ENCODE measurements at regions not wholly inside any gene's neighbourhood (a gene's known extent, or its start where the extent isn't known, plus 50 kb on each side); places are given as distances from the start of the nearest gene placed in this dataset.

- Histone ChIP-seq H3K4me2 (ENCODE audit: low read length) (no peak overlapping the region), H3K27me3 (ENCODE audit: insufficient read depth, low read length) (no peaks in the 10 kb centered on the region), H3K4me1 (ENCODE audit: insufficient read depth, low read length, severe bottlenecking) (no peaks in the 10 kb centered on the region), H3K9me3 (ENCODE audit: low read length) (no peaks in the 10 kb centered on the region), H3K9me2 (ENCODE audit: low read depth, low read length) (no peaks in the 10 kb centered on the region), H3K4me3 (ENCODE audit: low read depth, low read length, poor library complexity, severe bottlenecking) (no peak overlapping the region), H3K9ac (ENCODE audit: low read length) (no peak overlapping the region), H3K27ac (ENCODE audit: low read depth, low read length, poor library complexity, severe bottlenecking) (no peak overlapping the region), H2AFZ (ENCODE audit: low read length) (no peak overlapping the region), H3K79me2 (ENCODE audit: insufficient read depth, low read length) (no peaks in the 10 kb centered on the region), H3F3A (ENCODE audit: insufficient read depth, low read length) (no peaks in the 10 kb centered on the region), H3K36me3 (ENCODE audit: insufficient read depth, low read length) (no peaks in the 10 kb centered on the region), H4K20me1 (ENCODE audit: insufficient read depth, low read length) (no peaks in the 10 kb centered on the region)
- TF ChIP-seq CTCF (IDR thresholded peaks at IDR 0.05; ENCODE audit: low read length), result no peak
- no peak for TF ChIP-seq EZH2 (IDR thresholded peaks at IDR 0.05; ENCODE audit: borderline replicate concordance, low read length)
Measured at GRCh38 chr5:166507810-166508425, 1783.5 kb upstream of the WWC1 start.

- no peaks in the 10 kb centered on the region for H3K36me3 ChIP-seq (ENCODE audit: insufficient read depth, low read length)
- no peaks in the 10 kb centered on the region for H3K9me3 ChIP-seq (ENCODE audit: low read length)
- no peak overlapping the region for H3K9ac ChIP-seq (ENCODE audit: low read length)
Measured at GRCh38 chr5:166509085-166509484, 1782.4 kb upstream of the WWC1 start.

GRCh38 chr5:166517976-166518375, 1773.5 kb upstream of the WWC1 start:
- TF ChIP-seq CTCF (IDR thresholded peaks at IDR 0.05; ENCODE audit: low read length) (no peak), EZH2 (IDR thresholded peaks at IDR 0.05; ENCODE audit: borderline replicate concordance, low read length) (no peak)
- no peak overlapping the region for H3K4me2 ChIP-seq (ENCODE audit: low read length)

More at GRCh38 chr5:166509085-166509484, 1782.4 kb upstream of the WWC1 start:
- no peak overlapping the region for H3K27ac ChIP-seq (ENCODE audit: low read depth, low read length, poor library complexity, severe bottlenecking)
- H4K20me1 ChIP-seq (ENCODE audit: insufficient read depth, low read length), result no peaks in the 10 kb centered on the region
- no peak overlapping the region for H2AFZ ChIP-seq (ENCODE audit: low read length)
- H3K4me1 ChIP-seq (ENCODE audit: insufficient read depth, low read length, severe bottlenecking), result no peaks in the 10 kb centered on the region
- H3K9me2 ChIP-seq (ENCODE audit: low read depth, low read length), result no peaks in the 10 kb centered on the region
- H3K4me2 ChIP-seq (ENCODE audit: low read length), result no peak overlapping the region
- no peak for TF ChIP-seq CTCF (IDR thresholded peaks at IDR 0.05; ENCODE audit: low read length)
- no peak for TF ChIP-seq EZH2 (IDR thresholded peaks at IDR 0.05; ENCODE audit: borderline replicate concordance, low read length)
- H3K79me2 ChIP-seq (ENCODE audit: insufficient read depth, low read length), result no peaks in the 10 kb centered on the region
- no peaks in the 10 kb centered on the region for H3K27me3 ChIP-seq (ENCODE audit: insufficient read depth, low read length)
- H3K4me3 ChIP-seq (ENCODE audit: low read depth, low read length, poor library complexity, severe bottlenecking), result no peak overlapping the region
- H3F3A ChIP-seq (ENCODE audit: insufficient read depth, low read length), result no peaks in the 10 kb centered on the region

More at GRCh38 chr5:166517976-166518375, 1773.5 kb upstream of the WWC1 start:
- Histone ChIP-seq H3F3A (ENCODE audit: insufficient read depth, low read length) (no peaks in the 10 kb centered on the region), H2AFZ (ENCODE audit: low read length) (no peak overlapping the region), H3K79me2 (ENCODE audit: insufficient read depth, low read length) (no peaks in the 10 kb centered on the region), H3K27me3 (ENCODE audit: insufficient read depth, low read length) (no peaks in the 10 kb centered on the region), H3K4me3 (ENCODE audit: low read depth, low read length, poor library complexity, severe bottlenecking) (no peak overlapping the region), H3K36me3 (ENCODE audit: insufficient read depth, low read length) (no peaks in the 10 kb centered on the region), H3K4me1 (ENCODE audit: insufficient read depth, low read length, severe bottlenecking) (no peaks in the 10 kb centered on the region), H3K9ac (ENCODE audit: low read length) (no peak overlapping the region), H3K9me3 (ENCODE audit: low read length) (no peaks in the 10 kb centered on the region), H3K27ac (ENCODE audit: low read depth, low read length, poor library complexity, severe bottlenecking) (no peak overlapping the region), H4K20me1 (ENCODE audit: insufficient read depth, low read length) (no peaks in the 10 kb centered on the region), H3K9me2 (ENCODE audit: low read depth, low read length) (no peaks in the 10 kb centered on the region)
